Transverse colon (tissue), 4 donors: ENCODE measurements at regions not wholly inside any gene's neighbourhood (a gene's known extent, or its start where the extent isn't known, plus 50 kb on each side); places are given as distances from the start of the nearest gene placed in this dataset.

Experiments
- DNase-seq: peaks from one replicate; pipeline ENCODE4 v3.0.0-alpha.2; 2019
- H3K27ac ChIP-seq, 4 donors: fragments of 200-600 bp; sonication (generic); 2 replicates each; pipeline ENCODE4 v1.5.1; 2016 to 2018; ENCODE audit warnings: inconsistent platforms in 4 of 4
- H3K27me3 ChIP-seq: fragments of 200-600 bp; sonication (generic); 2 replicates; pipeline ENCODE4 v1.5.1; 2017; ENCODE audit warnings: inconsistent platforms
- H3K36me3 ChIP-seq, 4 donors: fragments of 200-600 bp; sonication (generic); 2 replicates each; pipeline ENCODE4 v1.5.1; 2017 to 2019; ENCODE audit warnings: inconsistent platforms in 4 of 4
- H3K4me1 ChIP-seq, 4 donors: fragments of 200-600 bp; sonication (generic); 2 replicates each; pipeline ENCODE4 v1.5.1; 2017 to 2020; ENCODE audit warnings: inconsistent platforms in 4 of 4
- H3K4me3 ChIP-seq, 4 donors: fragments of 200-600 bp; sonication (generic); 1 replicate in 1 of 4; 2 replicates in 3 of 4; pipeline versions ENCODE4 v1.5.1 to v1.6.1; 2017 to 2019; ENCODE audit warnings: inconsistent platforms in 4 of 4
- H3K9me3 ChIP-seq, 2 donors: fragments of 200-600 bp; sonication (generic); 2 replicates each; pipeline ENCODE4 v1.5.1; 2017 to 2019; ENCODE audit warnings: inconsistent platforms in 2 of 2
- CTCF ChIP-seq, 5 experiments: fragments of 200-600 bp in 3 of 5; fragments of 450-650 bp in 2 of 5; sonication (generic) in 3 of 5; IDR thresholded peaks; 1 replicate in 2 of 5; 2 replicates in 3 of 5; pipeline ENCODE4 v1.5.1; 2016 to 2017; ENCODE audit warnings: antibody characterized with exemption in 5 of 5, inconsistent platforms in 3 of 5, mild to moderate bottlenecking in 2 of 5, moderate library complexity in 1 of 5
- EP300 ChIP-seq: sonication (generic); formaldehyde crosslinking; IDR thresholded peaks from one replicate; pipeline ENCODE4 v1.6.1; 2017; ENCODE audit warnings: antibody characterized with exemption, low read depth
- POLR2A ChIP-seq: fragments of 450-650 bp; IDR thresholded peaks from one replicate; pipeline ENCODE4 v1.6.1; 2016; ENCODE audit warnings: antibody characterized with exemption, mild to moderate bottlenecking, moderate library complexity
- POLR2AphosphoS5 ChIP-seq, 3 donors: sonication (generic); formaldehyde crosslinking; IDR thresholded peaks; one replicate each; pipeline ENCODE4 v1.6.1; 2016; ENCODE audit warnings: antibody characterized with exemption in 3 of 3
- WGBS, 2 donors: methylation state at CpG; one replicate each; pipeline ENCODE4 v1.1.5; 2018; ENCODE audit warnings: low coverage in 1 of 2; 5-methylcytosine and 5-hydroxymethylcytosine counted together
- in situ Hi-C, 4 donors: fragments of 200-750 bp; cut with MboI; loops; one replicate each; pipeline versions ENCODE4 v1.15.0 to v1.15.1; 2017; ENCODE audit warnings: low sequenced_read_pairs in 3 of 4, low pct_ligation_motif_present in 1 of 4, low pct_unique_long_range_greater_than_20kb in 1 of 4
- intact Hi-C: fragments of 100-400 bp; cut with DNase I; formaldehyde crosslinking; loops from one replicate; pipeline ENCODE4 v1.15.1; 2023; ENCODE audit warnings: low total_unique reads

GRCh38 chr11:26801601-26802000, 79.7 kb upstream of the SLC5A12 start:
- Histone ChIP-seq H3K27ac (no peak overlapping the region), H3K36me3 (no peaks in the 10 kb centered on the region), H3K4me3 (no peak overlapping the region), H3K4me1 (no peaks in the 10 kb centered on the region), H3K9me3 (peaks cover 0 to 3% of the 10 kb centered on the region in 2 donors), H3K27me3 (no peaks in the 10 kb centered on the region)
- no peak for DNase-seq
- WGBS, 2 donors, result 76 to 94% methylated on average over 1 of the region's 1 CpG
- TF ChIP-seq POLR2A (no peak), CTCF (IDR thresholded peaks at IDR 0.05) (no peak), EP300 (no peak), POLR2AphosphoS5 (IDR thresholded peaks at IDR 0.05) (no peak)
- intact Hi-C loops, result no loop called here
- in situ Hi-C loops, result no loop called here

- intact Hi-C loops, result no loop called here
- DNase-seq, result no peak
- TF ChIP-seq EP300, result no peak
Observed at GRCh38 chr11:26805001-26805400, 83.1 kb upstream of the SLC5A12 start.

DNA sequence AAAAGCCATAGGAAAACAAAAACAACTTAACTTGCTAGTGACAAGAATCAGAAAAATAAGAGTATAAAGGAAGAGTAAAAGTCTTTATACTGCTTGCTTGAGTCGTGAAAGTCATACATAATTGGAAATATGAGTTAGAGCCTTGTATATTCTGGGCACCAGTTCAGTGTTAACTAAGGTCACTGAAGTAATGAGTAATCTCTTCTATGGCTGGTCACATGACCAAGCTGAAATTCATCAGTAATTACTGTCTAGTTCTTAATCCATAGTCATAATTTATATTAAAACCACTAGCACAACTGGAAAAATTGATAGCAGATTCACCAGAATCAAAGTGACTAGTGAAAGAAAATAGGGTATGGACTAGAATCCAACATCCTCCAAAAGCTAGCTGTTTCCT, 84.4 kb upstream of the SLC5A12 start:
- no peak overlapping the region for H3K27ac ChIP-seq
- 20 to 29% methylated on average over 1 of the region's 1 CpG for WGBS, 2 donors
- H3K27me3 ChIP-seq, result no peaks in the 10 kb centered on the region
- H3K4me1 ChIP-seq, result no peaks in the 10 kb centered on the region
- peaks cover 0 to 3% of the 10 kb centered on the region in 2 donors for H3K9me3 ChIP-seq
- in situ Hi-C loops (no loop called here), intact Hi-C loops (no loop called here)
- no peaks in the 10 kb centered on the region for H3K36me3 ChIP-seq
- no peak overlapping the region for H3K4me3 ChIP-seq
- no peak for DNase-seq
- TF ChIP-seq CTCF (IDR thresholded peaks at IDR 0.05) (no peak), POLR2AphosphoS5 (IDR thresholded peaks at IDR 0.05) (no peak), POLR2A (no peak), EP300 (no peak)

More at GRCh38 chr11:26805001-26805400, 83.1 kb upstream of the SLC5A12 start:
- Histone ChIP-seq H3K4me3 (no peak overlapping the region), H3K36me3 (no peaks in the 10 kb centered on the region), H3K27me3 (no peaks in the 10 kb centered on the region), H3K9me3 (peaks cover 0 to 3% of the 10 kb centered on the region in 2 donors), H3K27ac (no peak overlapping the region), H3K4me1 (no peaks in the 10 kb centered on the region)
- in situ Hi-C loops, result no loop called here

DNA sequence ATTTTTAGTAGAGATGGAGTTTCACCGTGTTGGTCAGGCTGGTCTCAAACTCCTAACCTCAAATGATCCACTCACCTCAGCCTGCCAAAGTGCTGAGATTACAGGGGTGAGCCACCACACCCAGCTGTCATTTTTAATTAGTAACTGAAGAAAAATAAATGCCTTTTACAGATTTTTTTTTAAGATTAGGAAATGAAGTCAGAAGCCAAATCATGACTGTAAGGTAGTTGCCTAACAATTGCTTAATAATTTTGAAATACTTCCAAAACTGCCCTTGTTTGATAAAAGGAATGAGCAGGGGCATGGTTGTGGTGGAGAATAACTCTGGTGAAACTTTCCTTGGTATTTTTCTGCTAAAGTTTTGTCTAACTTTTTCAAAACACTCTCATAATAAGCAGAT, 98.9 kb upstream of the SLC5A12 start:
- in situ Hi-C loops, result no loop called here
- H3K9me3 ChIP-seq, result peaks cover 13 to 16% of the 10 kb centered on the region in 2 donors
- H3K36me3 ChIP-seq, result no peaks in the 10 kb centered on the region
- no peak overlapping the region for H3K27ac ChIP-seq
- TF ChIP-seq CTCF (IDR thresholded peaks at IDR 0.05) (no peak), POLR2AphosphoS5 (IDR thresholded peaks at IDR 0.05) (peak in 1 of 3 donors; percentile 21)
- intact Hi-C loops, result no loop called here
- no peaks in the 10 kb centered on the region for H3K27me3 ChIP-seq
- H3K4me3 ChIP-seq, result no peak overlapping the region
- no peaks in the 10 kb centered on the region for H3K4me1 ChIP-seq
- no peak for DNase-seq
- WGBS, 2 donors, result 52 to 100% methylated on average over 1 of the region's 1 CpG

DNA sequence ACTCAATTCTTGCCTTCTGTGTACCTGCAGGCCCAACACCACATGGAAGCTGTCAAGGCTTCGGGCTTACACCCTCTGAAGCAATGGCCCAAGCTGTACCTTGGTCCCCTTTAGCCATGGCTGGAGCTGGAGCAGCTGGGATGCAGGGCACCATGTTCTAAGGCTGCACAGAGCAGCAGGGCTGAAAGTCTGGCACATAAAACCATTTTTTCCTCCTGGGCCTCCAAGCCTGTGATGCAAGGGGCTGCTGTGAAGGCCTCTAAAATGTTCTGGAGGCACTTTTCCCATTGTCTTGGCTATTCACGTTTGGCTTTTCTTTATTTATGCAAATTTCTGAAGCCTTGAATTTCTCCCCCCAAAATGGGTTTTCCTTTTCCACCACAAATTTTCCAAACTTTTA, 102.1 kb upstream of the SLC5A12 start:
- intact Hi-C loops, result no loop called here
- no peak overlapping the region for H3K4me3 ChIP-seq
- DNase-seq, result no peak
- in situ Hi-C loops, result no loop called here
- no peaks in the 10 kb centered on the region for H3K36me3 ChIP-seq
- peaks cover 0 to 10% (median 0%) of the 10 kb centered on the region in 4 donors for H3K4me1 ChIP-seq
- no peaks in the 10 kb centered on the region for H3K27me3 ChIP-seq
- no peak overlapping the region for H3K27ac ChIP-seq
- 56 to 73% methylated on average over 1 to 2 of the region's 2 CpGs for WGBS, 2 donors
- H3K9me3 ChIP-seq, result peaks cover 13 to 16% of the 10 kb centered on the region in 2 donors
- no peak for TF ChIP-seq EP300
- TF ChIP-seq POLR2A, result no peak
- TF ChIP-seq POLR2AphosphoS5 (IDR thresholded peaks at IDR 0.05), result no peak
- TF ChIP-seq CTCF (IDR thresholded peaks at IDR 0.05), result no peak
